ENCODE measurements at regions not wholly inside any gene's neighbourhood (a gene's known extent, or its start where the extent isn't known, plus 50 kb on each side); places are given as distances from the start of the nearest gene placed in this dataset.

GRCh38 chr12:93003531-93004239 is 74.6 kb upstream of the EEA1 start (continued):
- TF ChIP-seq, protein P1, sequence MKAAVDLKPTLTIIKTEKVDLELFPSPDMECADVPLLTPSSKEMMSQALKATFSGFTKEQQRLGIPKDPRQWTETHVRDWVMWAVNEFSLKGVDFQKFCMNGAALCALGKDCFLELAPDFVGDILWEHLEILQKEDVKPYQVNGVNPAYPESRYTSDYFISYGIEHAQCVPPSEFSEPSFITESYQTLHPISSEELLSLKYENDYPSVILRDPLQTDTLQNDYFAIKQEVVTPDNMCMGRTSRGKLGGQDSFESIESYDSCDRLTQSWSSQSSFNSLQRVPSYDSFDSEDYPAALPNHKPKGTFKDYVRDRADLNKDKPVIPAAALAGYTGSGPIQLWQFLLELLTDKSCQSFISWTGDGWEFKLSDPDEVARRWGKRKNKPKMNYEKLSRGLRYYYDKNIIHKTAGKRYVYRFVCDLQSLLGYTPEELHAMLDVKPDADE (IDR thresholded peaks at IDR 0.05): no peak
- TF ChIP-seq, protein P2, sequence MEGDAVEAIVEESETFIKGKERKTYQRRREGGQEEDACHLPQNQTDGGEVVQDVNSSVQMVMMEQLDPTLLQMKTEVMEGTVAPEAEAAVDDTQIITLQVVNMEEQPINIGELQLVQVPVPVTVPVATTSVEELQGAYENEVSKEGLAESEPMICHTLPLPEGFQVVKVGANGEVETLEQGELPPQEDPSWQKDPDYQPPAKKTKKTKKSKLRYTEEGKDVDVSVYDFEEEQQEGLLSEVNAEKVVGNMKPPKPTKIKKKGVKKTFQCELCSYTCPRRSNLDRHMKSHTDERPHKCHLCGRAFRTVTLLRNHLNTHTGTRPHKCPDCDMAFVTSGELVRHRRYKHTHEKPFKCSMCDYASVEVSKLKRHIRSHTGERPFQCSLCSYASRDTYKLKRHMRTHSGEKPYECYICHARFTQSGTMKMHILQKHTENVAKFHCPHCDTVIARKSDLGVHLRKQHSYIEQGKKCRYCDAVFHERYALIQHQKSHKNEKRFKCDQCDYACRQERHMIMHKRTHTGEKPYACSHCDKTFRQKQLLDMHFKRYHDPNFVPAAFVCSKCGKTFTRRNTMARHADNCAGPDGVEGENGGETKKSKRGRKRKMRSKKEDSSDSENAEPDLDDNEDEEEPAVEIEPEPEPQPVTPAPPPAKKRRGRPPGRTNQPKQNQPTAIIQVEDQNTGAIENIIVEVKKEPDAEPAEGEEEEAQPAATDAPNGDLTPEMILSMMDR (conservative IDR thresholded peaks at IDR 0.05; ENCODE audit: low read depth in 2 of 2): no peak
- TF ChIP-seq NANOG (IDR thresholded peaks at IDR 0.05; ENCODE audit: borderline replicate concordance) (no peak), EZH2phosphoT487 (IDR thresholded peaks at IDR 0.05; ENCODE audit: unreplicated experiment) (no peak)

GRCh38 chr12:93005928-93006392 is 76.9 kb upstream of the EEA1 start:
- H3K4me1 Mint-ChIP-seq: peaks cover 24% of the 10 kb centered on the region; the same call in 2 of the 3 replicates

More at GRCh38 chr12:93005928-93006392, 76.9 kb upstream of the EEA1 start:
- TF ChIP-seq ZNF462 (CRISPR knock-in tag; IDR thresholded peaks at IDR 0.05): no peak
- no peak for TF ChIP-seq JUNB (IDR thresholded peaks at IDR 0.05; ENCODE audit: unreplicated experiment)
- no peak for TF ChIP-seq ZNF331 (CRISPR knock-in tag; IDR thresholded peaks at IDR 0.05; ENCODE audit: low read depth)
- TF ChIP-seq EZH2phosphoT487 (IDR thresholded peaks at IDR 0.05; ENCODE audit: unreplicated experiment): no peak
- no peak for TF ChIP-seq NANOG (IDR thresholded peaks at IDR 0.05; ENCODE audit: borderline replicate concordance)
- TF ChIP-seq POLR2AphosphoS5 (IDR thresholded peaks at IDR 0.05; ENCODE audit: low read depth): no peak
- TF ChIP-seq, protein P2 (conservative IDR thresholded peaks at IDR 0.05; ENCODE audit: low read depth in 2 of 2): no peak
- TF ChIP-seq CREB1 (CRISPR knock-in tag; IDR thresholded peaks at IDR 0.05; ENCODE audit: low read depth): no peak
- TF ChIP-seq, protein P1 (IDR thresholded peaks at IDR 0.05): no peak
- no peak for TF ChIP-seq EZH2 (IDR thresholded peaks at IDR 0.05; ENCODE audit: low read depth, unreplicated experiment)
- Histone ChIP-seq H2AFZ (peak overlapping the region; percentile 78; the same call in 1 of the 2 replicates), H3F3A (replicated peaks; ENCODE audit: low read depth) (no peaks in the 10 kb centered on the region), H3K36me3 (ENCODE audit: insufficient read depth) (no peaks in the 10 kb centered on the region), H3K79me2 (replicated peaks; ENCODE audit: insufficient read depth) (no peaks in the 10 kb centered on the region), H3K27me3 (ENCODE audit: insufficient read depth) (no peaks in the 10 kb centered on the region), H4K20me1 (replicated peaks; ENCODE audit: insufficient read depth) (no peaks in the 10 kb centered on the region), H3K9me2 (ENCODE audit: insufficient read depth) (no peaks in the 10 kb centered on the region), H3K4me2 (no peak overlapping the region), H3K4me3 (no peak overlapping the region), H3K27ac (ENCODE audit: low read depth) (no peak overlapping the region), H3K4me1 (ENCODE audit: insufficient read depth) (peaks cover 7% of the 10 kb centered on the region; the same call in 1 of the 2 replicates)
- Mint-ChIP-seq H3K4me3 (no peak overlapping the region), H3K9me3 (no peaks in the 10 kb centered on the region), H3K27ac (no peak overlapping the region), H3K27me3 (ENCODE audit: insufficient read depth, low read depth, poor library complexity) (peaks cover 5% of the 10 kb centered on the region), H3K36me3 (ENCODE audit: low read depth) (no peaks in the 10 kb centered on the region)
- no peak for DNase-seq (ENCODE audit: low spot score)
- peak; percentile 32; the same call in 2 of the 3 replicates for ATAC-seq
